SIG-M5 treated with dmso at 0.1 percent for 504 hours (cell line): ENCODE measurements at regions not wholly inside any gene's neighbourhood (a gene's known extent, or its start where the extent isn't known, plus 50 kb on each side); places are given as distances from the start of the nearest gene placed in this dataset.
"Not testable (repeated sequence)": the region's sequence is repeated elsewhere in the genome, so short reads cannot be mapped to it uniquely, and the experiment has no call there.

Experiments
- DNase-seq: peaks from one replicate; lab custom pipeline; 2025; ENCODE audit not compliant: unreplicated experiment; lab: John Stamatoyannopoulos, UW

DNA sequence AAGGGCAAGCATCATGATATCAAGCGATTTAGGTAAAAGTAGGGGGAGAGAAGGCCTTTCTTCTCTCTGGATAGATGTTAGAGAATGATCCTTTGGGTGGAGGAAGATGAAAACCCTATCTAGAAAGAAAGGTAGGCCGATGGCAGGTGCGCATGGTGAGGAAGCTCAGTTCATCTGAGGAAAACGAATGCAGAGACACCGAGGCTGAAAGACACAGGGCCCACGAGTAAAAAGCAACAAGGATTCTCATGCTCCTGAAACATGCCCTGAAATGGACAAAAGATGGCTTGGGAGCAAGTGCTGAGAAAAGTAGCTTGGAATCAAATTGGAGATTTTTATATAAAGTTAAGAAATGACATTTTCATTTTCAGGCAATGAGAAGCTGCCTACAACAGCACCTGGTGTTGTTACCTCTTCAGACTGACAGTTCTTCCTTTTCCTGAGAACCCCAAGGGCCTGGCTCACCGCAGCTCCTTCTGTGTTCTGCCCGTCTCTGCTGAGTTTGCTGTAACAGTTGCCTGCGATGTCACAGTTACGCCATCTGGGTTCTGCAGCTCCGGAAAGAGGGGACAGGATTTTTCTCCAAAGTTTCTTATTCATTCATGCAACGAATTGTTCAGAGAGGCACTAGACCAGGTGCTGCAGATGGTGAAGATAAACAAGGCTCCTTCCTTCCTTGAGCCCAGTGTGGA, 402.0 kb upstream of the KLF6 start:
- no peak for DNase-seq

DNA sequence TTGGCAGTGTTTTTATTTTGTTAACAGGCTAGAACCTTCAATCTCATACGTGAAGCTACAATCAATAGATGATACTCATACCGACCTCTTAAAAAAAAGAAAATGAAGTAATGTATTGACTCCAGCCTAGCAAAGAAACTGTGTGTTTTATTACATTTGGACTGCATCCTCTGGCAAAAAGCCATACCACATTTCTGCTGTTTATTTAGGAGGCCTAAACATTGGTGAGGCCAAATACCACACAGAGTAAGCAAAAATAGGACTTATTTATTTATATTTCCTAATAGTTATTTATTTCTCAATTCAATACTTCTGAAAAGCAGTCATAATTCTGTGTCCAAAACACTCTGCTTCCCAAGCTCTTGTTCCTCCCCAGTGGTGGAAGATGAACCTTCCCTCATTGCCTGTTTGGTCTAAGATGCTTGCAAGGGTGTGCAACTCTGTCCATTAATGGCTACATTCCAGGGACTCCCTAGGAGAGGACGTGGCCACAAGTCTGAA, 398.8 kb upstream of the KLF6 start:
- DNase-seq = no peak

DNA sequence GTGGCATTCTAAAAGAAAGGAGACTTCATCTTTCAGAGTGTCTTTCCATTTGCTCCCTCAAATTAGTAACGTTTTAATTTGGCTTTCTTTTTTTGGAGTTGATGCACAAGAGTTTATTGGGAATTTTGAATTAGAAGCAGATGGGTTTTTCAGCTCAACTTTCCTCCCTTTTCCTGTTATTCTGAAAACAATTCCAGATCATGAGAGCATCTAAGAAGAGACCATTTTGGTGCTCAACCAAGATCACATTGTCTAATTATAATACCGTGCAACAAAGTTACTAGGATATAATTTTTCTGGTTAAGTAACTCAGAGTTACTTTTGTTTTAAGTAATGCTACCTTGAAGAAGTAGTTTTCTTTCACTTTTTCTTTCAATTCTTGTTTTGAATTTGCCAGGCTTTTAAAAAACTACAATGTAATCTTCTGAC, 396.6 kb upstream of the KLF6 start:
- no peak for DNase-seq

DNA sequence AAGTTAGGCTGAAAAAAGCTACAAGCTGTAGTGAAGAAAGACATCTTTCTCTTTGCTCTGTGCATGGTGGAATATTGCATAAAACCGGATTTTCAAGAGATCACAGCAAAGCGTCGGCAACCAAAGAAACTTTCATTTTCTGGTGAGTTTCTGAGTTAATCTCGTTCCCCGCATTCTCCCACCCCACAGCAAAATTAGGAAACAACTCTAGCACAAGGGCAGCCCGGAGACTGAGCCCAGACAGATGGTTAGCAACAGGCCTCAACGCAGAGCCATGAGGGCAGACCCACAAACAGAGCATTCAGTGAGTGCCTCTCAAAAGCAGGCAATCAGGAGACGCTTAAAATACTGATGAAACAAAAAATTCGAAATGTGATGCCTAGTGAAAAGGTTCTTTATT, 396.1 kb upstream of the KLF6 start:
- no peak for DNase-seq

DNA sequence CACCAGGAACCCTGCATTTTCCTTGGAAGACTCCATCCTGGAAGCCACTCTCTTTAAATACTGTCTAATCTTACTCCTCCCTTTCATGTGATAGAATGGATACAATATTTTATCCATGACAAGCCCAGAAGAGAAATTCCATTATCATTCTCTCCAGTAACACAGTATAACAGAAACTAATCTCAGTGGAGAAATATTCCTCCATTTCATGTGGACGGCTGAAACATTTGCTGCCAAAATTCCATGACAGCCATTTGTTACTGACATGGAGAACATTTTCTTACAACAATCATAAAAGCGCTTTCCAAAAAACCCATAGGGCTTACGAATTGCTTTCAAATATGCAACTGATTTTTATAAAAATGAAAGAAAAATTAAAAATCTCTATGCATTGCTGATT, 392.8 kb upstream of the KLF6 start:
- no peak for DNase-seq

DNA sequence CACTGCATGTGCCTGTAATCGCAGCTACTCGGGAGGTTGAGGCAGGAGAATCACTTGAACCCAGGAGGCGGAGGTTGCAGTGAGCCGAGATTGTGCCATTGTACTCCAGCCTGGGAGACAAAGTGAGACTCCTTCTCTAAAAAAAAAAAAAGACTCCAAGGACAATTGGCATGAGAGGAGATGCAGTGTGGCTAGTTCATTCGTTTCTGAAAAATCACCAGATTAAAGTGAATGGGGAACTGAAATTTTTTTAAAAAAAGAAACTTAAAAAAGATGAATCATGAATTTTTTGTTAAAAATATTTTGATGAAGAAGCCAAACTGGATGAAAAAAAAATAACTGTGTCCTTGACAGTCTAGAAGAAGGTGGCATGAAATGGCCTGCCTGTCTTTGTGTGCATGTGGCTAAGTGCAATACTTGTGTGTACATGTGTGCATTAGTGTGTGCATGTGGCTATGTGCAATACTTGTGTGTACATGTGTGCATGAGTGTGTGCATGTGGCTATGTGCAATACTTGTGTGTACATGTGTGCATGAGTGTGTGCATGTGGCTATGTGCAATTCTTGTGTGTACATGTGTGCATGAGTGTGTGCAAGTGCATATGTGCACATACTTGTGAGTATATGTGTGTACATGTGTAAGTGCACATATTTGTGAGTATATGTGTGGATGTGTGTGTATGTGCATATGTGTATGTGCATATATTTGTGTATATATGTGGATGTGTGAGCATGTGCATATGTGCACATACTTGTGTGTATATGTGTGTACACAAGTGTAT, 391.7 kb upstream of the KLF6 start:
- no peak for DNase-seq

DNA sequence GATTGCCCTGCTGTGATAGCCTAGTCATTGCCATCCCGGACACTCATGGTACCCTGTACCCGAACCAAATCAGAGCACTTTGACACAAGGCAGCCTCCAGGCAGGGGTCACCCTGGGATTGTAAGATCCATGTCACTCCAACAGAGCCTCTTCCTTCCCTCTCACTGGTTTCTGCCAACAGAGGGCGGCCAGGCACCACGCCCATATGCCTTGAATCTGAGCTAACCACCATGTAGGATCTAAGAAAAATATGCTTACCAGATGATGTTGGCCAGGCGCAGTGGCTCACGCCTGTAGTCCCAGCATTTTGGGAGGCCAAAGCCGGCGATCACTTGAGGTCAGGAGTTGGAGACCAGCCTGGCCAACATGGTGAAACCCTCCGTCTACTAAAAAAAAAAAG, 389.2 kb upstream of the KLF6 start:
- DNase-seq = no peak

DNA sequence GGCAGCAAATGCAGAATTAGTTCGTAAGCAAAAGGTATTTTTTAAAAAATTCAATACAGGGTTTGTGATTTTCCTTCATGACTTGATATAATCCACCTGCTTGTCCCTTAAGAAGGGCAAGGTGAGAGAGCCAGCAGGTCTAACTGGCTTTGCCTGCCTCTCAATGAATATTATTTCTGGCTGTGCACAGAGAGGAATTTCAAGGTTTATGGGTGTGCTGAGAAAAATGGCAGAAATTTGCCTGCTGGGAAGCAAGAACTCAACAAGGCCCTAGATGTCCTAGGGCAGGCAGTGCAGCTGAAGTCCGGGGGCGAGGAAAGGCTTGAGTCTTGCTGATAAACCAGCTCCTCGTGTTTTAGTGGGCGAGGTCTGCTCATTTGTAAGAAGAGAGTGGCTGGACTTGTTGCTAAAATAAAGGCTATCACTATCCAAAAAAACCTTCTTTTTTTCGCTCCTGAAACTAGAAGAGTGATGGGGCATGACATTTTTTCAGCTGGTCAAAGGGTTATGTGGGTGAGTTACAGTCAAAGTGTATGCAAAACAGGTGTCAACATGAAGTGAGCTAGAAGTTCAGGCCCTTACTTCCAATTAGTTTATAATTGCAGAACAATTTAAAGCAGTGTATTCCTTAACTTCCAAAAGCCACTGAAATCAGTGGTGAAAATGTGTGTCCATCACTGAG, 385.8 kb upstream of the KLF6 start:
- DNase-seq = no peak

DNA sequence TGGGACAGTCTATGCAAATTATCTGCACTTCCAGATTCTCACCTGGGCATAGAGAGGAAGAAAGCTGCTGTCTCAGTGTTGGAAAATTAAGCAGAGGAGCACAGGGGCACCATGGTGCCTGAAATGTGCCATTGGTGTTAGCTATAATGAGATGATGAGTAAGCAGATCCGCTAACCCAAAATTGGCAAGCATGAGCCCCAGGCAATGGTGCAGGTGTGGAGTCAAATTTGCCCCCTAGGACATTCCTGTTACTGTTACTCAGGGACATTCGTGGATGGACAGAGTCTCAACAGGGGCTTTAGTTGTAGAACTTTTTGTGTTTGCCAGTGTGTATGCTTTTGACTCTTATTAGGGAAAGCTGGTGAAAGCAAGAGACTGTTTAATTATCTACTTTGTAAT, 385.2 kb upstream of the KLF6 start:
- DNase-seq = no peak

DNA sequence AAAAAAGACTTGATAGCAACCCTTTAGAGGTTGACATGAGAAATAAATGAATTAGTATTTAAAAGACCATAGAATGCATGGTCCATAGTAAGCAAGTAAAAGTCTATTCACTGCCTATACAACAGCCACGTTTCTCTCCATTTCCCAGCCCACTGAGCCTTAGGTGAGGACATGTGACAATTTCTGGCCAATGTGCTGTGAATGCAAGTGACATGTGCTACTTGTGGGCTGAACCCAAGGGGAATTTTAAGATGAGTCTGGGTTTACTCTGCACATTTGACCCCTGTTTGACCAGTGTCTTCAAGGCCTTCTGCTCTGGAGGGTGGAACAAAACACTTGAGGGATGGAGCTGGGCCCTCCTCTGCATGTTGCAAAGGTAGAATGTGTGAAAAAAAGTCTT, 384.4 kb upstream of the KLF6 start:
- DNase-seq = no peak

DNA sequence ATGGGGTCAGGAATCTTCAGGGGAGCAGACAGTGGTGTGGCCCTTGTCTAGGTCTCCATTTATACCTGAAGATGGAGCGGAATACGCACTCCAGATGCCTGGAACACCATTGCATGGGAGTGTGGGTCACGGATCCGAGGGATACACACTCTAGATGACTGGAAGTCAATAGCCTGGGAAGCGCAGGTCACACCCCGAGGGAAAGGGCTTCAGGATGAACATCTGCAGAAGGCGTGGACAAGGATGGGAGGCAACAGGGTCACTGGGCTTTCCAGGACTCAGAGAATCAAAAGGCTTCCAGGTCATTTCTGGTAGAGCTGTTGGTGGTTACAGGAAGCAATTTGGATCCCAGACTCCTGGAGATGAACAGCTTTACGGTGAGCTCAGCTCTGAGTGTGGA, 382.2 kb upstream of the KLF6 start:
- no peak for DNase-seq

DNA sequence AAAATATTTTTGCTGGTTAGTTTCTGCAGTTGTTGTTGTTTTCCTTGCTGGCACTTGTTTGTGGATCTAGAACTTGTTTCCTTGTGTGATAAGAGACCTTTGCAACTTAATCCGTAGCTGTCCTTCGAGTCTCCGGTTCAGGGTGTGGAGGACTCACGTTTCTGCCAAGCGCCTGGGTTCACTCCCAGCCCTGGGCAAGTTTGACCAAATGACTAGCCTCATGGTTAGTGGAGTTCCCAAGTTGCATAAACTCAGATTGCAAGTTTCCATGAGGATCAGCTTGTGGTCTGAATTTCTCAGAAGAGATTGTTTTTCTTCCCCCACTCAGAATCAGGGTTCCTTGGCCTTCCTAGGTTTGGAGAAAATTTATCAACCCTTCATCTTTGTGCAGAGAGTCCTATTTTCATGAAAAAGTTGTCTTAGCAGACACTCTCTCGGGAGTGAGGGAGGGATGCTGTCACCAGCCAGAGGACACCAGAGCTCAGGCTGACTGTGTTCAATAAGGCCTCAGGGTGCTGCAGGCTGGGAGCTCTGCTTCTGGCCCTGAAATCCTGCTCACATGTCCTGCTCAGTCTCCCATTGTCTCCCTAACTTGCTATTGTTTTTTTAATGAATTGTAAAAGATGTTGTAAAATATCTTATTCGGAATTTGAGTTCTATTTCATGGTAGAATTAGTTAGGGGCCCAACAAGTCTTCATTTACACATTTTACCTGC, 377.7 kb upstream of the KLF6 start:
- no peak for DNase-seq

DNA sequence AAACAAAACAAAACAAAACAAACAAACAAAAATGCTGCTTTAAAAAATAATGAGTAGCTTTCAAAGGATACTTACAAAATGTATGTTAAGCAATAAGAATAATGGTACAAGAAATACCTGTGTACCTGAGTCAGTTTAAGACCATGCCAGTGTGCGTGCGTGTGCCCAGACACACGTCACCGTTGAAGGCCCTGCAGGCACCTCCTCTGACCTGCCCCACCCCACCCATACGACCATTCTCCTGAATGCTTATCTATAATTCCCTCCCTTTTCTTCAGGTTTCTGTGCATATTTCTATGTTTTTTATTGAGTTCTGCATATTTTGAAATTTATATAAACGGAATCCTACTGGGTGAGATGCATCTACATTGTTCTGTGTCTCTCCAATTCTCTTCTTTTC, 374.2 kb upstream of the KLF6 start:
- DNase-seq = no peak

DNA sequence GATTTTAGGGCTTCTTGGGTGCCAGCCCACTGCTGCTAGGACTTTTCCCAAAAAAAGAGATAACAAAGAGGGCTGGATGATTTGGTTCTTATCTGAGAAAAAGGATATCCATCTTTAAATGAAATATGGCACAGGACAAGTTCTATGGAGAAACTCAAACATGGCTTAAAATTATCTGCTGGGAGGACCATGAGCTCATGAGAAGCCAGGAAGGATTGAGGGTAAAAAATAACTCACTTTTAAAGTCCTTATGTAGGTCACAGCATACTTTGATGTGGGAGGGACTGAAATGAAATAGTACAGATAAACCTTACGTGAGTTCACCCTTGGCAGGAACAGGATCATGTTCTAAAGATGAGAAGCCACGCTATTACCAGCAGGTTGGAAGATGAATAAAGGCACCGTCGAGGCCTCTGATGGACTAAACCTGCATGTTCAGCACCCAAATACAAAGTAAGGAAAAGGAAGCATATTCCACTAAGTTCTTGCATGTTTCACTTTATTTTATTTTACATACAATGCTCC, 369.2 kb upstream of the KLF6 start:
- no peak for DNase-seq

DNA sequence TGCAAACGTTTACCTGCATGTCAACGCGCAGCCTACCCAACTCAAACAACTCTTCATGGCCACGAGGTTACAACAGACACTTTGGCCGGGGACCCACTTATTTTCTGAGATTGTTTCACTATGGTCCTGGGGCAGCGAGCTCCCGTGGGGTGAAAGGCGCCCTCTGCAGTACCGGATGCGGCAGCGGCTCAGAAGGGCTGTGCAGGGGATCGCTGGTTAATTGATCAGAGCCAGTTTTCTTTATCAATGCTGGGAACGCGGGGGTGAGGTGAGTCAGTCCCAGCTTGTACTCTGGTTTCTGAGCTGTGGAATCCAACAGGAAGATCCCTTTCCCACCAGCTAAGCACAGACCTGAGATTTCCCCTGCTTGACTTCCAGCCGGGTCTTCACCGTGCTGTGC, 366.5 kb upstream of the KLF6 start:
- no peak for DNase-seq

DNA sequence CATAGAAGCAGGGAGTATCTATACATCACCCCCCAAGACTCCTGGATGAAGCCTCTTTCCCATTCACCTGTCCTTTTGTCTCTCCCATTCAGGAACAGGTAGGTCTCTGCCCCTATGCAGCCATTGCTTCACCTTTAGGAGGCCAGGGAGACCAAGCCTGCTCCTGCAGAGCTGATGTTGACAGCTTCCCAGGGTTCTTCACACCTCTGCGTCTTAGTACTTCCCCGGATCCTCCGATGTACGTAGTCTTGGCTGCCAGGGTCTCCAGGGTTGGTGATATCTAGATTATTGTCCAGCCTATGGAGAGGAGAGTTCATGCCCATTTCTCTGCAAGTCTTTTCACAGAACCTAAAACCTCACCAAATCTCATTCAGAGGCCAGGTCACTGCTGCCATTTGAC, 365.7 kb upstream of the KLF6 start:
- no peak for DNase-seq

DNA sequence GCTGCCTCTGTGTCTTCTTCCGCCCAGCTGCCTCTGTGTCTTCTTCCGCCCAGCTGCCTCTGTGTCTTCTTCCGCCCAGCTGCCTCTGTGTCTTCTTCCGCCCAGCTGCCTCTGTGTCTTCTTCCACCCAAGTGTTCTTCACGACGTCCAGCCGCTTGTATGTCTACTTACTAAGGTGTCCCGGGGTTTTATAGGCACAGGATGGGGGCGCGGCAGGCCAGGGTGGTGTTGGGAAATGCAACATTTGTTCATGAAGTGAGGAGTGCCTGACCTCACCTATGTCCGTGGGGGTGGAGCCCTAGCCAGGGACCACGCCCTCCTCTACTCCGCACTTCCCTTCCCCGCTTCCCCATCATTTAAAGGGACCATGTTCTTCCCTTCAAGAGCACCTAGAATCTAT, 364.5 kb upstream of the KLF6 start:
- DNase-seq = not testable (repeated sequence)

DNA sequence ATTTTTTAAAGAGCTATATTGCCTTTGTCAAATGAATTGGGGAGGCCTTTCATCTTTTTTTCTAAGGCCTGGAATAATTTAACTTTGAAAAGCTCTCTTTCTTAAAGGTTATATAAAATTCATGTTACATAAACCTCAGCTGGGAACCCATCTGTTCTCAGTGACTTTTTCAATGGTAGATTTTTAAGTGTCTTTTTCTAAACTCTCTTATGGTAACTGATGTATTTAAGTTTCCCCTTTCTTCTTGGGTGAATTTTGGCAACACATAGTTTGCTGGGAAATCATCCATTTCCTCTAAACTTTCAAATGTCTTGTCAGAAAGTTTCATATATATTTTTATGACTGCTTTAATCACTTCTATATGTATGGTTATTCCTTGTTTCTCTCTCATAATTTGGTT, 362.2 kb upstream of the KLF6 start:
- DNase-seq = no peak

DNA sequence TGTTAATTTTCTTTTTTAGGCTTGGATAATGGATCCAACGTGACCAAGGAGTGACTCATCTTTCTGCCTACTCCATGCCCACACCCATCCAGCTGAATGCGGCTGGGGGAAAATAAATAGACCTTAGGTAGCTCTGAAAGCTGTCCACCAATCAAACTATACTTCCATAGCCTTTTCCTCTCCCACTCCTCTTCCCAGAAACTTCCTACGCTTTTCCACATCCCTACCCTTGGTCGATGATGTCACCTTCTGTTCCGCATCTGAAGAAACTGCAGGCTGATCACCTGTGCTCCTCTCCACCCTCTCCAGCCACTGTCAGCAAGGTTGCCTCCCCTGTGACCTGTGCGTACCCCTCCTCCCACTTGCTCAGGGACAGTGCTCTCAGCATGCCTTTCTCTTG, 359.8 kb upstream of the KLF6 start:
- DNase-seq = no peak

DNA sequence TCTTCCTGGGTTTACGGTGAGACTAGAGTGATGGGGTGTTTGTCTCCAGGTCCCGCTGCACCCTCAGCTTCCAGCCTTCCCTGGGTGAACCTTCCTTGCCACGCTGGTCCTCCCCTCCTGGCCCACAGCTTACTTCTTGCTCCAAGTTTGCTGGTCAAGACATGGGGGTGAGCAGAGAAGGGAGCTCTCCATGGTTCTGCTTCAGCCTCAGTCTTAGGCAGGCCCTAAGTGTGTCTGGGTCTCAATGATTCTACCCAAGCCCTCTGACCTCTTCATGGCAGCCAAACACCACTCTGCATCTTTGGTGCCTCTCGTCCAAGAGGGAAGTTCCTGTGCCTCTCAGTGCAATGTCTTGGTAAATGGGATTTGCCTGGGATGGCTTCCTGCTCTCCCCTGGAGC, 356.5 kb upstream of the KLF6 start:
- no peak for DNase-seq

DNA sequence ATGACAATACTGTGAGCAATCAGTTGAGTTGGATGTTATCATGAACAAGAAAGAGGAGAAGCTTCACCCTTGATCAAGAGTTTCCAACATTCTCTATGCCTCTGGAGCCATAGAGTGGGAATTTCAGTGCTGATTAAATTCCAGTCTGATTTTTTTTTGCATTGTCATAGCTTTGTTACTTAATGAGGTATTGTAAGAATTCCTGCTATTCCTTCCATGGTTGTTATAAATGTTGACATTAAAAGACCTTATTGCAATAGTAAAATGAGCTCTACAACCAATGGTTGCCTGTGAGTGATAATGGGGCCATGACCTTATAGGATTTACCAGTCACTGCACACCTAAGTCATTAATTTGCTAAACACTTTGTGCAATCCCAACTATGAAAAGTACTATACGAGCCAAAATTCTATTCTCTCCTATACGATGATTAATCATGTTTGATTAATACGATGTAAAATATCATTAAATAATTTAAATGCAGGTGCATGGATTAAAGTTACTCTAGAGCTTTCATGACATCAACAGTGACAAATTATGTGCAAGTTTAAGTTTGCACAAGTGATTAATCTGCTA, 353.2 kb upstream of the KLF6 start:
- DNase-seq = no peak
